IMR-90 (cell line): ENCODE measurements at regions not wholly inside any gene's neighbourhood (a gene's known extent, or its start where the extent isn't known, plus 50 kb on each side); places are given as distances from the start of the nearest gene placed in this dataset.

Experiments used
- ATAC-seq: fragments of 200-7000 bp; cut with Tn5 transposase; 2 replicates; pipeline ENCODE4 v1.9.1; 2020; ENCODE audit warnings: low read depth, mild to moderate bottlenecking, moderate library complexity
- BruUV-seq: library from RNA; stranded (reverse); fragments of 400-500 nt; replicated peaks from 2 replicates; lab custom pipeline; 2021; lab: Mats Ljungman, UMichigan
- CTCF ChIA-PET: fragments of 300-600 bp; formaldehyde crosslinking; extraction: SDS; loops from one replicate; lab custom pipeline; 2021; ENCODE audit warnings: antibody characterized with exemption; lab: Yijun Ruan, JAX
- POLR2A ChIA-PET: fragments of 300-600 bp; sonication (Branson Sonifier 250); formaldehyde crosslinking; loops from one replicate; lab custom pipeline; 2022; ENCODE audit warnings: antibody characterized with exemption; ENCODE audit not compliant: unreplicated experiment; lab: Charles Lee
- DNase-seq: peaks from one replicate; pipeline ENCODE4 v3.0.0; 2013
- H2AFZ ChIP-seq: replicated peaks from 2 replicates; pipeline ENCODE3; 2013; ENCODE audit warnings: low read length, mild to moderate bottlenecking; ENCODE audit not compliant: poor library complexity
- H2AK5ac ChIP-seq: 2 replicates; pipeline ENCODE4 v1.6.1; 2013; ENCODE audit warnings: low read depth, low read length, inconsistent platforms
- H2AK9ac ChIP-seq: replicated peaks from 2 replicates; pipeline ENCODE3; 2013; ENCODE audit warnings: mild to moderate bottlenecking, low read depth, low read length, moderate library complexity; ENCODE audit not compliant: poor library complexity
- H2BK120ac ChIP-seq: 2 replicates; pipeline ENCODE4 v1.6.1; 2013; ENCODE audit warnings: low read depth, low read length, inconsistent platforms
- H2BK15ac ChIP-seq: 3 replicates; pipeline ENCODE4 v1.6.1; 2013; ENCODE audit warnings: low read depth, low read length, inconsistent platforms
- H2BK20ac ChIP-seq: 2 replicates; pipeline ENCODE4 v1.6.1; 2013; ENCODE audit warnings: low read depth, mild to moderate bottlenecking, inconsistent platforms, low read length, moderate library complexity
- H2BK5ac ChIP-seq: 2 replicates; pipeline ENCODE4 v1.6.1; 2013; ENCODE audit warnings: mild to moderate bottlenecking, low read depth, low read length, inconsistent platforms; ENCODE audit not compliant: poor library complexity, severe bottlenecking
- H3K14ac ChIP-seq: replicated peaks from 2 replicates; pipeline ENCODE4 v1.6.1; 2013; ENCODE audit warnings: low read depth, low read length, inconsistent platforms
- H3K18ac ChIP-seq: 2 replicates; pipeline ENCODE4 v1.6.1; 2013; ENCODE audit warnings: low read depth, low read length, control low read depth
- H3K23ac ChIP-seq: 2 replicates; pipeline ENCODE4 v1.6.1; 2013; ENCODE audit warnings: low read depth, low read length, inconsistent platforms
- H3K27ac ChIP-seq: 2 replicates; pipeline ENCODE4 v1.5.1; 2013; ENCODE audit warnings: mild to moderate bottlenecking, control low read depth, low read length; ENCODE audit not compliant: insufficient read depth
- H3K27me3 ChIP-seq: 2 replicates; pipeline ENCODE4 v1.6.1; 2013; ENCODE audit warnings: low read length; ENCODE audit not compliant: control insufficient read depth, insufficient read depth
- H3K36me3 ChIP-seq: 2 replicates; pipeline ENCODE4 v1.6.1; 2013; ENCODE audit warnings: low read length, mixed read lengths; ENCODE audit not compliant: control insufficient read depth, insufficient read depth
- H3K4ac ChIP-seq: 2 replicates; pipeline ENCODE4 v1.6.1; 2013; ENCODE audit warnings: low read depth, low read length, inconsistent platforms
- H3K4me1 ChIP-seq: 2 replicates; pipeline ENCODE4 v1.6.1; 2013; ENCODE audit warnings: low read length, mixed read lengths; ENCODE audit not compliant: control insufficient read depth, insufficient read depth
- H3K4me2 ChIP-seq: 2 replicates; pipeline ENCODE4 v1.6.1; 2013; ENCODE audit warnings: low read depth, mild to moderate bottlenecking, control low read depth, low read length, moderate library complexity
- H3K4me3 ChIP-seq: 2 replicates; pipeline ENCODE4 v1.5.1; 2013; ENCODE audit warnings: low read depth, mild to moderate bottlenecking, control low read depth, low read length, moderate library complexity; ENCODE audit not compliant: insufficient read depth
- H3K56ac ChIP-seq: 2 replicates; pipeline ENCODE4 v1.6.1; 2013; ENCODE audit warnings: low read length, inconsistent platforms; ENCODE audit not compliant: insufficient read depth; ENCODE audit errors: extremely low read depth
- H3K79me1 ChIP-seq, 2 experiments: 2 replicates each; pipeline ENCODE4 v1.6.1; 2013; ENCODE audit warnings: low read length in 2 of 2, inconsistent platforms in 1 of 2, low read depth in 1 of 2
- H3K9ac ChIP-seq: 2 replicates; pipeline ENCODE4 v1.6.1; 2013; ENCODE audit warnings: low read depth, low read length, control low read depth
- H3K9me1 ChIP-seq: 2 replicates; pipeline ENCODE4 v1.6.1; 2013; ENCODE audit warnings: low read length, inconsistent platforms; ENCODE audit not compliant: insufficient read depth
- H3K9me3 ChIP-seq: 2 replicates; pipeline ENCODE4 v1.6.1; 2013; ENCODE audit warnings: low read length; ENCODE audit not compliant: control insufficient read depth, insufficient read depth
- H4K20me1 ChIP-seq: 2 replicates; pipeline ENCODE4 v1.6.1; 2013; ENCODE audit warnings: low read length, inconsistent platforms; ENCODE audit not compliant: insufficient read depth
- H4K5ac ChIP-seq: 2 replicates; pipeline ENCODE4 v1.6.1; 2013; ENCODE audit warnings: mild to moderate bottlenecking, low read depth, low read length, control low read depth
- H4K8ac ChIP-seq, 2 experiments: 2 replicates each; pipeline ENCODE4 v1.6.1; 2013; ENCODE audit warnings: low read depth in 2 of 2, low read length in 2 of 2, control low read depth in 1 of 2, inconsistent platforms in 1 of 2
- H4K91ac ChIP-seq: 2 replicates; pipeline ENCODE4 v1.6.1; 2013; ENCODE audit warnings: low read depth, low read length, inconsistent platforms; ENCODE audit not compliant: insufficient read depth
- MAFK ChIP-seq: IDR thresholded peaks from 2 replicates; pipeline ENCODE4 v1.6.1; 2012; ENCODE audit warnings: low read depth, low read length, improper control_type of control experiment
- RAD21 ChIP-seq: IDR thresholded peaks from 2 replicates; pipeline ENCODE4 v1.6.1; 2012; ENCODE audit warnings: low read length, improper control_type of control experiment
- WGBS, 2 experiments: methylation state at CpG; one replicate each; pipeline versions ENCODE4 v1.1.5 to v1.1.7; 2013; ENCODE audit warnings: missing lambda C conversion rate in 2 of 2; ENCODE audit not compliant: insufficient read length in 1 of 2; ENCODE audit errors: extremely low coverage in 2 of 2; 5-methylcytosine and 5-hydroxymethylcytosine counted together
- dilution Hi-C: fragments of 300-500 bp; cut with HindIII; formaldehyde crosslinking; loops from one replicate; pipeline ENCODE4 v1.14.3; 2018; ENCODE audit warnings: low sequenced_read_pairs; ENCODE audit not compliant: unreplicated experiment
- in situ Hi-C: fragments of 300-500 bp; cut with MboI; formaldehyde crosslinking; loops from 3 replicates; pipeline ENCODE4 v1.14.3; 2019; ENCODE audit warnings: low sequenced_read_pairs, inconsistent platforms, mixed read lengths
- intact Hi-C: fragments of 100-400 bp; cut with micrococcal nuclease; formaldehyde crosslinking; loops from 2 replicates; pipeline ENCODE4 v1.10.0; 2022

DNA sequence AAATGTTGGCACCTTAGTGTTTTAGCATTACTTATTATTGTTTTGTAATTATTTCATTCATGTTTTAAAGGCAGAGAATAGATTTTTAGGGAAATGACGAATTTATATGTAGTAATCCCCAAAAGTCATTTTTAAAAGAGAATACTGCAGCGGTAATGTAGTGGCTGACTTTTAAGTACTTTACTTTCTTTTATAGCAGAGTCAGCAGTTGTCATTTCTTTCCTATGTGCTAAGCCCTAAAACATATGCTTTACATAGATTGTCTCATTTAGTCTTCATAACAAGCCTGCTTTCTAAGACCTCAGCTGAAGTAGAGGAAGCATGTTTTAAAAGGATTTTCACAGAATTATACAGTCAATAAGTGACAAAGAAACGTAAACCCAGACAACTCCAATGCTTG lies 102.1 kb upstream of the PEX5L start:
- H4K20me1 ChIP-seq: no peaks in the 10 kb centered on the region
- no peak overlapping the region for H3K4ac ChIP-seq
- no TSS peak for BruUV-seq
- no peak overlapping the region for H3K23ac ChIP-seq
- ChIA-PET CTCF (no interaction called here), POLR2A (no interaction called here)
- whole genome bisulfite sequencing, 2 experiments: no CpG with 5 or more reads among the region's 3 CpGs
- no peak overlapping the region for H3K18ac ChIP-seq
- no peak overlapping the region for H3K4me2 ChIP-seq
- intact Hi-C loops (no loop called here), in situ Hi-C loops (no loop called here), dilution Hi-C loops (no loop called here)
- H2BK5ac ChIP-seq: no peak overlapping the region
- no peak overlapping the region for H3K27ac ChIP-seq
- H4K8ac ChIP-seq: no peak overlapping the region
- H3K4me3 ChIP-seq: no peak overlapping the region
- H2BK20ac ChIP-seq: no peak overlapping the region
- no peaks in the 10 kb centered on the region for H3K9me1 ChIP-seq
- no peaks in the 10 kb centered on the region for H3K27me3 ChIP-seq
- H3K36me3 ChIP-seq: no peaks in the 10 kb centered on the region
- H3K14ac ChIP-seq: no peak overlapping the region
- H3K56ac ChIP-seq: no peak overlapping the region
- ATAC-seq (no peak), DNase-seq (no peak)
- no peak overlapping the region for H2AK5ac ChIP-seq
- no peak overlapping the region for H2BK120ac ChIP-seq
- H2AK9ac ChIP-seq: no peak overlapping the region
- H3K4me1 ChIP-seq: no peaks in the 10 kb centered on the region
- H4K91ac ChIP-seq: no peak overlapping the region
- no peaks in the 10 kb centered on the region for H3K9me3 ChIP-seq
- TF ChIP-seq MAFK: peak; percentile 56; the same call in 1 of the 2 replicates
- TF ChIP-seq RAD21: no peak
- no peaks in the 10 kb centered on the region for H3K79me1 ChIP-seq
- H2BK15ac ChIP-seq: no peak overlapping the region
- H4K5ac ChIP-seq: no peak overlapping the region
- H2AFZ ChIP-seq: no peak overlapping the region
- no peak overlapping the region for H3K9ac ChIP-seq
